NCI-H1694 treated with DMSO at 0.1 percent for 48 hours (cell line): ENCODE measurements at regions not wholly inside any gene's neighbourhood (a gene's known extent, or its start where the extent isn't known, plus 50 kb on each side); places are given as distances from the start of the nearest gene placed in this dataset.
"Not testable (repeated sequence)": the region's sequence is repeated elsewhere in the genome, so short reads cannot be mapped to it uniquely, and the experiment has no call there.

Source experiments
- DNase-seq: peaks from one replicate; lab custom pipeline; 2025; lab: John Stamatoyannopoulos, UW

DNA sequence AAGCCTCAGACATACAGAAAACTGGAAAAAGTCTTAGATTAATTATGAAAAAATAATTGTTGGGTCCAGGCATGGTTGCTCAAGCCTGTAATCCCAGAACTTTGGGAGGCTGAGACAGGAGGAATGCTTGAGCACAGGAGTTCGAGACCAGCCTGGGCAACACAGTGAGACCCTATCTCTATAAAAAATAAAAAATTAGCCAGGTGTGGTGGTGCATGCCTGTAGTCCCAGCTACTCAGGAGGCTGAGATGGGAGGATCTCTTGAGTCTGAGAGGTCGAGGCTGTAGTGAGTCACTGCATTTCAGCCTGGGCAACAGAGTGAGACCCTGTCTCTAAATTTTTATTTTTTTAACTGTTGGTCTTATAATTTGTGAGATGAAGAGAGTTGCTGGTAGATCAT is 90.6 kb upstream of the HMGA2 start:
- not testable (repeated sequence) for DNase-seq

DNA sequence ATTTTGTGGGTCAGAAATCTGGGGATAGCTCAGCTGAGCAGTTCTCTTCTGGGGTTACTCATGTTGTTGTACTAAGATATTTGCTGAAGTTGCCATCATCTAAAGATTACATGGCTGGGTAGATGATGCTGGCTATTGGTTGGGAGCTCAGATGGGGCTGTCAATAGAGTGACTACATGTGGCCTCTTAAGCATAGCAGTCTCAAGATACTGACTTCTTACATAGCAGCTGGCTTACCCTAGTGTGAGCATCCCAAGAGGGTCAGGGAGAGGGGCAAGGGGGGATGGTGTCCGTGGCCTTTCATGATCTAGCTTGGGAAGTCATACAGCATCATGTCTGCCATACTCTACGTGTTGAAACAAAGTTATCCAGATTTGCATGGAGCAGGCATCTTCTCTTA is 90.1 kb upstream of the HMGA2 start:
- DNase-seq, result no peak

DNA sequence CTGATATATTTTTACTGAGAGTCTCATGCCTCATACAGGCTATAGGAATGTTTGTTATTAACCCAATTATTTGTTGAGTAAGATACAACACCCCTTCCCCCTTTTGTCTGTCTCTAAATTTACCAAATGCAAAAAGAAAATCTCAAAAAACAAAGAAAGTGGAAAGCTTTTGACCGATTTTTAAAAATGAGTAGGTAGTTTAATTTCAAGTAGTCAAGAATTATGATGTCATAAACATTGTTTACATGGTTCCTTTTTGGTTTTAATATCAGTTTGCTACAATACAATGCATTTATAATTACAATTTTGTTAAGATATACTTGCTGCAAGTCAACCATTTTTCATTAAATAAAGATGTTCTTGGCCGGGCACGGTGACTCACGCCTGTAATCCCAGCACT is 84.7 kb upstream of the HMGA2 start:
- no peak for DNase-seq

DNA sequence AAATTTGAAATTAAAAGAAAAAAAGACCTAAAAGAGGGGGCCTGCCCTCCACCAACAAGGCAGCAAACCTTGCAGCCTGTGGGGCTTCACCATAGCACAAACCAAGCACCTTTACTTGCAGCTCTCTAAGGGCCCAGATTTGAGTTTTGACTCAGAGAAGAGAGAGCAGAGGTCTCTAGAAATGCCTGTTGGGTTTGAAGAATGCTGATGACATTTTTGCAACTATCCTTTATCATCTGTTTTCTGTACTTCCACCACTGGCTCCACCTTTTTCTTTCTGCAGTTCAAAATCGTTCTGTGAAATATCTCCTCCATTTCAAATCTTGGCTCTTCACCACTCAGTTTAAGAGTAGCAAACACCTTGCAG is 83.8 kb upstream of the HMGA2 start:
- DNase-seq, result no peak

DNA sequence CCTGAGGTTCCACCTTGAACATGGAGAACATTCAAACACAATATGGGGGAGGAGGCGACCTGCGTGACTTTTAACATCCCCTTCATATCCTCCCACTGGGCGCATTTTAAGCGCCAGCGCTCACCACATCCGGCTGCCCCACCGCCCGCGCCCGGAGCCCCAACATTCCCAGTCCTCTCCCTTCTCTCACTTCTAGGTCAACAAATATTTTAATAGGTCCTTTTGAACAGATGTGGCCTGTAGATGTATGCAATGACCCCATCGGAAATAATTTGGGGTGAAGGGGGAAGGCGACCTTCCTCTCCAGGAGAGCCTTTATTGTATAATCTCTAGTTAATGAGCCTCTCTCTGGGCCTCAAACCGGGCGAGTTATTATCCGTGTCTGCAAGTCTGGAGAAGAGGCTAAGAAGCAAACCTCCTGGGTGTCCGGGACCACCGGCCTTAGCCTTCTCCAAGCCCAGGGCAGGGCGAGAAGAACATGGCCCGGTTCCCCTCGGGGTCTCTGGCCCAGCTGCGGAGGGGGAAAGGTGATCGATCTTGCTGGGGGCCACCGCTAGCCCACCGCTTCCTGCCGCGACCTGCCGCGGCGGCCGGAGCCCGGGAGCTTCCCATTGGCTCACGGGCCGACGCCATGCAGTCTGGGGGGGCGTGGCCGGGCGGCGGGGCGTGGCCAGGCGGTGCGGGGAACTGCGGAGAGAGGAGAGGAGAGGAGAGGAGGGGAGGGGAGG is 83.2 kb upstream of the HMGA2 start:
- DNase-seq, result no peak

DNA sequence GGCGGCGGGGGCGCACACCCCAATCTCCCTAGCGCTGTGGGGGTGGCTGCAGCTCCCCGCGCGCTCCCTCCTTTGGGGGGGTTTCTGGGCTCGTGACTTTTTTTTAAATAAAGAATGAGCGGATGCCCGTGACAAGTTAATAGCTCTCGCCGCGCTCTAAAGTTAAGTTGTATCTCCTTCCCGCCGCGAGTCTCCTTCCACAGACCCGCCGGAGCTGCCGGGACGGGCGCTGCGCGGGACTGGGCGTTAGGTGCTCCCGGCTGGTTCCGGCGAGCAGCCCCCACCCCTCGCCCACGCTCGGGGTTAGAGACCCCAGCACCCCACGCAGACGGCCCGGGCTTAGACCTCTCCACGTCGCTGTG is 82.6 kb upstream of the HMGA2 start:
- DNase-seq, result no peak

DNA sequence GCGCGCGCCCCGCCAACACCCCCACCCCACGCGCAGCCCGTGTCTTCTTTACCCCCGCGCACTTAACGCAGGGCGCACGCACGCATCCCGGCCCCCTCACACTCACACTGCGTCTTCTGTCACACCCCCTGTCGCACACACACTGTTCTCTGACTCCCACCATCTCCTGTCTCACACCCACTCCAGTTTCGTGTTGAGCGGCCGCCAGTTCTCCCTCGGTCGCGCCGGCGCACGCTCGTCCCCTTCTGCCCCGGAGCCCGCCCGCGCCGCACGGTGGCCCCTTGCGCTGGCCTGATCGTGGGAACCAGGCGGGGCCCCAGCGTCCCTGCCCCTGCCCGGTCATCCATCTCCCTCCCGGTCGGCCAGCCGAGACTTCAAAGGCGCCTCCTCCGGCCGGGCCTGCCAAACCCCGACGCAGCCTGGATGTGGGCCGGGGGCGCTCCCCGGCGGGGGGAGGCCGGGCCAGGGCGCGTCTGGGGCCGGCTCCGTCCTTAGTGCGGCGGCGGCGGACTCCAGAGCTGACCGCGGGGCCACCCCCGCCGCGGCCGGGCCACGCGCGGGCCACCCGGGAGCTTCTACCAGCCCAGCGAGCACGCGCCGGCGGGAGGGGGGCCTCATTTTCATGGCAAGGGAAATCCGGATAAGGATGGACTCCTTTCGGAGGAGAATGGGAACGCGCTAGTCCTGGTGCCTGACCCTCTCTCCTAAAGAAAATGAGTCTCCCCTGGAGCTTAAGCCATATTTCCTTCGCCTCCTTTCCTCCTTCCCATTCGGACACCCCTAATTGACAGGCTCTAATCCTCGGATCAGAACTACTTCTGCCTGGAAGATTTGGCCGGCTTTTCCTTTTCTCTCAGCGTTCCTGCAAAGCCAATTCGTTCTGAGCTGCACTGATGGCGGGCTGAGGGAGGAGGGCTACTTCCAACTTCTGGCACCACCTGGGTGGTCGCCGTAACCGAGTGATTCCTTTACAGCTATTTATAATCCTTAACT is 82.0 kb upstream of the HMGA2 start:
- DNase-seq, result no peak

DNA sequence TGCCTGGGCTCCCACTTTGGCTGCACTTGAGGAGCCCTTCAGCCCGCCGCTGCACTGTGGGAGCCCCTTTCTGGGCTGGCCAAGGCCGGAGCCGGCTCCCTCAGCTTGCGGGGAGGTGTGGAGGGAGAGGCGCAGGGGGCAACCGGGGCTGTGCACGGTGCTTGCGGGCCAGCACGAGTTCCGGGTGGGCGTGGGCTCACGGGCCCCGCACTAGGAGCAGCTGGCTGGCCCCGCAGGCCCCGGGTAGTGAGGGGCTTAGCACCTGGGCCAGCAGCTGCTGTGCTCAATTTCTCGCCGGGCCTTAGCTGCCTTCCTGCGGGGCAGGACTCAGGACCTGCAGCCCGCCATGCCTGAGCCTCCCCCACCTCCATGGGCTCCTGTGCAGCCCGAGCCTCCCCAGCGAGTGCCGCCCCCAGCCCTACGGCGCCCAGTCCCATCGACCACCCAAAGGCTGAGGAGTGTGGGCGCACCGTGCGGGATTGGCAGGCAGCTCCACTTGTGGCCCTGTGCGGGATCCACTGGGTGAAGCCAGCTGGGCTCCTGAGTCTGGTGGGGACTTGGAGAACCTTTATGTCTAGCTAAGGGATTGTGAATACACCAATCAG is 79.9 kb upstream of the HMGA2 start:
- not testable (repeated sequence) for DNase-seq

DNA sequence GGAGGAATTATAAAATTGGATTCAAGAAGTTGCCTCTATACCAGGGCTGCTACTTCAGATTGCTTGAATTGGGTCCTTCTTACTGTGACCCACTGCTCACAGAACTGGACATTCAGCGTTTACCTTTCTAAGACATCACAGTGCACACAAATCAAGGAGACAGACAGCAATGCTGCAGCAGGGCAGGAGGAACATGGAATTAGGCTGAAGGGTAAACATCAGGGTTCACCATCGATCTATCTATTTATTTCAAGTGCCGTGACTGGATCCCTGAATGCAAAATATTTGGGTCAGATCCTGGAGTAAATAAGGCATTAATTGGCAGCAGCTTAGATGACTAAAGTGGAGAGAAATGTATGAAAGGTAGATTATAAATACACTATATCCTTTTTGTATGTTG is 76.9 kb upstream of the HMGA2 start:
- DNase-seq, result no peak

DNA sequence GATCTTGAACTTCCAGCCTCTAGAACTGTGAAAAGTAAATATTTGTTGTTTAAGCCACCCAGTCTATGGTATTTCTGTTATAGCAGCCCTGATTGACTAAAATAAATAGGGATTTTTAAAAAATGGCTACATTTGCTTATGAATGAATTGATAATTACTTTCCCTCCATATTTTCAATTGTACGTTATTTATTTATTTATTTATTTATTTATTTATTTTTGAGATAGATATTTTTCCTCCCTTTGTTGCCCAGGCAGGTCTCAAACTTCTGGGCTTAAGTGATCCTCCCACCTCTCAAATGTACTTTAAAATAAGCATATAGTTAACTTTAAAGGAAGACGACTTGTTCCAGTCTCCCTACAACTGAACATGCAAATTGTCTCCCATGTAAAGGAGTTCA is 76.0 kb upstream of the HMGA2 start:
- no peak for DNase-seq

DNA sequence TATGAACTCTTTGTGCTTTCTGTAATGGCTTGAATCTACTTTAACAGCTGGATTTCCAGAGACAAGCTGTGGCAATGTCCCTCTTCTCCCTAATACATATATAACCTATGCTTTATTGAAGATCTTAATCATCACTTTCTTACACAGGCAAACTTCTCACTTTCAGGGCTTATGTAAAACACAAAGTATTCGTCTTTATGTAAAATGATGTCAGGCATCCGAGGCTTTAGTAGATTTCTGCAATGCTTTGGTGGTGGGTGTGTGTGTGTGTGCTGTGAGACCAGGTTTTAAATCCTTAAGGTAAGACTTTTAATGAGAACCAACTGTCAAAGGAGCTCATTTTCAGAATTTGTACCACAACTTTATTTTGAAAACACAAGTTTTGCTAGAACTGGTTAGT is 70.0 kb upstream of the HMGA2 start:
- no peak for DNase-seq

DNA sequence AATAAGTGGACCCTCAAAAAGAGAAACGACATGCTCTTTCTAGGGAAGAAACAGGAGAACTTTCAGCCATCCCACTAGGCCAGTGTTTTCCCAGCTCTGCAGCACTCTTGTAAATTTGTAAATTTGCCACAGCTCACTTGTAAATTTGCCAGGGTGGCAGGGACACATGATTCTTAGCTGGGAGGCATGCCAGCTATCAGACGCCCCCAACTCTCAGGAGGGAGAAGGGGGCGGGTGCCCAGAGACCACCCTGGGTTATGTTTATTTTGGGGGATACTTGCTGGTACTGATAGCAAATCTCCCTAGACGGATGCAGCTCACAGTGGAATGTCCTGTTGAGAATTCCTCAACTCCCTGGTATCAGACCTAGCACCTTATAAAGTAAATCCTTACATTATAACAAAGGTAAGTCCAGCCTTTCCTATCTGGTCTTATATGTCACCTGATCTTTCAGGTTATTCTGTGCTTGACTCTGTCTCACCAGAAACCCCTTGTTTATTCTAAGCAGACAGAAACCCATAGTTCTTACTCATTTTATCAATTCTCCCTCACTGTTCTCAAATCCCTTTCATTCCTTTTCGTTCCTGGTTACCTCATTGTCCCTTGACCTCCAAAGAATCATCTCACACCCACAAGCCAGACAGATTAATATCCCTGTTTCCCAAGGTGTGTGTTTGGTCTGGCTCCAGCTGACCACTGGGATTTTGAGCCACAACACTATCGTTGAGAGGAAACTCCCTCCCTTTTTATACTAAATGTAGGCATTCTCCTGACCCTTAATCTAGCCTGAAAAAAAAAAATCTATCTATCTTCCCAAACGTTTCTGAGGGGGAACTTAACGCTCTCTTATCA is 69.3 kb upstream of the HMGA2 start:
- DNase-seq, result no peak

DNA sequence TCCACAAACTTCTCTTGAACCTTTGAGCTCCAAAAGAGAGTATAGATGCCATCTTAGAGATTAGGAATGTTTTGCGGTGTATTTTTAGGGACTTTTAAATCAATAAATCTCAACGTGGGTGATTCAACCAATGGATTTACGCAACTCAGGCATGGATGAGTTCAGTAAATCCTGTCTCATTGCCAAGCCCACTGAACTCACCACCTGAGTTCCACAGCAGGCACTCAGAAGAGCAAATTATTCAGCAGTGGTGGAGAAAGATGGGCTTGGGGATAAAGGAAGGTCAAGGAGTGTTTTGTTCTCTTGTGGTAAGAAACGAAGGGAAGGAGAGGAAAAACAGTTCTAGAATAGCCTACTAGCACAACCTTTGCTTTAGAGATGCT is 68.7 kb upstream of the HMGA2 start:
- no peak for DNase-seq

DNA sequence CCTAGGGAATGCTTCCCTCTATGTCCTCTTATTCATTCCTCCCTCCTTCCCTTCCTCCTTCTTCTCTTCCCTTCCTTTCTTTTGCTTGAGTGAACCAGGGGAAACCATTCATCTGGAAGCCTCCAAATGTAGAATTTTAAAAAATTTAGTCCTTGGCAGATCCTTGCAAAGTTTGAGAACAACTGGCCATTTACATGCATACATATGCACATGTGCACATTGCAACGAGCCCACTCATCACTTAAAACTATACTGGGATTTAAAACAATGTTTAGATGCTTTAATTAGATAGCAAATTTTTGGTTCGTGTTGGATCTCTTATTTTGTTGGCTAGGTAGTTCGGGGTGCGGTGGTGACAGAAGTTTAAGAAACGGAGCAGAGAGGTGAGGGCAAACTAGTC is 68.0 kb upstream of the HMGA2 start:
- no peak for DNase-seq

DNA sequence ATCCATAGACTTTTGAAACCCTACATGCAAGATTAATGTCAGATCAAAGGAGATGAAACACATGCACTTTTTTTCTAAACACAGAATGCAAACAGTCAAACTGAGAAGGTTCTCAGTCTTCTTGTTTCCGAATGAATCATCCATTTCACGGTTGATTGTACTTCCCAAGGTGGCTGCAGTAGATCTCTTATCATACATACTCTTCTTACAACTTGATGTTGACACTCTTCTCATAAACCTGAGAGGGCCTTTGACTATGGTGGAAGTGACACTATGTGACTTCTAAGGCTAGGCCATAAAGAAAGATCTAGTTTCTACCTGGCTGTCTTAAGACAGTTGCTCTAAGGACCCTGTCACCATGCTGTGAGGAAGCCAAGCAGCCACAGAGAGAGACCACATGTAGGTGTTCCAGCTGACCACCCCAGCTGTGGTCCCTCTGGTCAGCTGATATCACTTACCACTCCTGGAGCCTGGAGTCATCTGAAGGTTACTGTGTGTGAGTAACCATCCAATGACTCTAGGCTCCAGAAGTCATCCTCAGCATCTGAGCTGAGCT is 67.2 kb upstream of the HMGA2 start:
- DNase-seq, result no peak

DNA sequence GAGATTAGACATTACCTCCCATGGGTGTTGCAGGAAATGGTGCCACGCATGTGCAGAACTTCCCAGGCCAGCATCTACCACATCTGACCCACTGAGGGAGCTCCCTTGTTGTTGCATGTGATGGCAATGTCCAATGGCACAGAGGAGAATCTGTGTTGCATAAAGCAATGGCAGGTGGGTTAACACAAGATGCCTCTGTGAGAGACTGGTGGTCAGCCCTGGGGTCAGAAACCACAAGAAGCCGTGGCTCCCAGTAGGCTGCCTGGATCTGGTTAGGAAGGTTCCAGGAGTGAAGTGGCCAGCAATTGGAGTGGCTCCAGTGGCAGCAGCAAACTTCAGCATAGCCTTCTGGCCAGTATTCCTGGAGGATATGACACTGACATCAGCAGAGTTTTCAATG is 65.9 kb upstream of the HMGA2 start:
- no peak for DNase-seq

DNA sequence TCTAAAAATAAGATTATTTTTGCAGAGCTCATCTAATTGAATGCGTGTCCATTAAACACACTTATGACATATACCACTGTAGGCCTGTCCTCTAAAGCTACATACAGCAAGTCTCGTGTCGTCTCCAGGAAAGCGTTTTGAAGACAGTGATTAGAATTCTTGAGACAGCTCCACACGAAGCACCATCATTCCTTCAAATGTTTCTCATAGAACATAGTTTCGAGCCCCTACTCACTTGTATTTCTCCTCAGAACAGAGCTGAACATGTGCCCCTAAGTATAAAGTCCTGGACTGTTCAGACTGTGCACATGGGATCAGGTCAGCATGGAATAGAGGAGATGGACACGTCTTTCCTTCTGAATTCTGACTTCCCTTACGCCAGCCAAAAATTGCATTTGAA is 64.5 kb upstream of the HMGA2 start:
- no peak for DNase-seq

DNA sequence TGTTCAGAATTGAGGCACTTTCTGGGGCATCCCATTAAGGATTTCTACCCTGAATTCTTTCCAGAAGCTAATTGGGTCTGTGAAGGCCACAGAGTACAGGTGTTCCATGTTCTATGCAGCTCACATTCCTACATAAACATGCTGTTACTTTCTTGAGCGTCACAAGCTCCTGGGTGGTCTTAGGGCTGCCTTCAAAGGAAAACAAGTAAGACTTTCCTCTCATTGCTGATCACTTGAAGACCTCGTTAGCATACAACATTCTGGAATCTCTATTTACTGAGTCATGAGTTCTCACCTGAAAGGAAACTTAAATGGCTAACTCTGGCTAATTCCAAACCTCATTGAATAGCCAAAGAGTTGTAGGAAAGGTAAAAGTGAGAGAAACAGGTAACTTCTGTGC is 63.0 kb upstream of the HMGA2 start:
- no peak for DNase-seq

DNA sequence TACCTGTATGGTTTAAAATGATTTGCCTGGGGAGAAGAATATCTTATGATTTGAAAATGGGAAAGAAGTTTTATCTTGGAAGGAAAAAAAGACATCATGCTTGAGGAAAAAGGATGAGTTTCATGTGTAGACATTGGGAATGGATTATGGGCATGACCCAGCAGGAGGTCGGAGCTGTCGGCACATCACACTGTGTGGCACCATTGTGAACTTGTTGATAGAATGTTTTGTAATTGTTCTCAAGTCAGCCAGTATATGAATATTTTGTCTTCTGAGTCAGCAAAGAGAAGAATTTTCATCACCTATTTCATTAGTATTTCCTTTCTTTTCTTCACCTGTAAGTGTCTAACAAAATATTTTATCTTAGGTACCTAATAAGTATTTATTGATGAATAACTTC is 60.0 kb upstream of the HMGA2 start:
- DNase-seq, result no peak

DNA sequence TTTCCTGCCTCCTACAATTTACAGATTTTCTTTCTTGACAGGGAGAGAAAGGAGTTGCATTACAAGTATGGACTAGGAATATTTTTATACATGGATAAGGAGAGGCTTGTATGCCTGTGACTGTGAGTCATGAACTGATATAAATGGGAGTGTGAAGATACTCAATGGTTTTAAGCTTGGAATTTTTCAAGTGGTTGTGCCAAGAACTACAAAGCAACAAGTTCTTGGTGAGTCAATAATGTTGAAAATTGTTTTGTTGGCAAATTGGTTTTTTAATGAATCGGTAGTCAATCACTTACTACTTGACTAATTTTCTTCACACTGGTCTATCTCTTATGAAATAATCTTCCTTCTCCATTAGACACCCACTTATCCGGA is 58.9 kb upstream of the HMGA2 start:
- DNase-seq, result no peak

DNA sequence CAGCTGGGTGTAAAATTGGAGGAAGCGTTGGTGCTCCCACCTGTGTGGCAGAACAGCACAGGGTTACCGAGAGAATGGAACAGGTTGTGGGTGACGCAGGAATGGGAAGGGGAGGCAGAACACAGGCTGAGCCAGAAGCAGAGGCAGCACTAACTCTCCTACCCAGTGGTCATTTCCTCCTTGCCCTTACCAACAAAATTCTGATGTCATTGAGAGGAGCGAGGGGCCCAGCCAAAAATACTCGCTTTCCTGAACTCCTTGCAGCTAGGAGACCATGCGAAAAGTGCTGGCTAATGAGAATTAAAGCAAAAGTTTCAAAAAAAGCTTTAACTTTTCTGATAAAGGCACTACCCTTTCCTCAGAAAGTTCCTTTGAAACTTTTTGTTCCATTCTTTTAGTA is 54.4 kb upstream of the HMGA2 start:
- no peak for DNase-seq
